NCI-H1436 treated with DMSO at 0.1 percent for 48 hours (cell line): ENCODE measurements at regions not wholly inside any gene's neighbourhood (a gene's known extent, or its start where the extent isn't known, plus 50 kb on each side); places are given as distances from the start of the nearest gene placed in this dataset.

Experiments
- DNase-seq: peaks from one replicate; lab custom pipeline; 2025; lab: John Stamatoyannopoulos, UW

GRCh38 chr12:105748806-105749600 lies 389.8 kb downstream of the NUAK1 start:
- no peak for DNase-seq

- DNase-seq = no peak
These were observed 388.7 kb downstream of the NUAK1 start for GRCh38 chr12:105750096-105750495.

- DNase-seq = no peak
These were observed 384.4 kb downstream of the NUAK1 start for GRCh38 chr12:105754313-105754712.

- DNase-seq = no peak
These were observed 381.8 kb downstream of the NUAK1 start for GRCh38 chr12:105756961-105757360.

GRCh38 chr12:105759149-105759548 lies 379.6 kb downstream of the NUAK1 start:
- DNase-seq = no peak

GRCh38 chr12:105761075-105761474 lies 377.7 kb downstream of the NUAK1 start:
- DNase-seq = no peak

GRCh38 chr12:105764216-105764835 lies 374.4 kb downstream of the NUAK1 start:
- no peak for DNase-seq

- DNase-seq = no peak
These were observed 373.4 kb downstream of the NUAK1 start for GRCh38 chr12:105765053-105766014.

GRCh38 chr12:105766029-105766428 lies 372.7 kb downstream of the NUAK1 start:
- no peak for DNase-seq

- DNase-seq = no peak
These were observed 369.3 kb downstream of the NUAK1 start for GRCh38 chr12:105769486-105769885.

GRCh38 chr12:105773471-105773870 lies 365.3 kb downstream of the NUAK1 start:
- DNase-seq = no peak

- DNase-seq = no peak
These were observed 364.7 kb downstream of the NUAK1 start for GRCh38 chr12:105774037-105774436.

GRCh38 chr12:105775343-105775742 lies 363.4 kb downstream of the NUAK1 start:
- DNase-seq = no peak

GRCh38 chr12:105783983-105784947 lies 354.5 kb downstream of the NUAK1 start:
- DNase-seq = no peak

GRCh38 chr12:105793421-105793820 lies 345.3 kb downstream of the NUAK1 start:
- no peak for DNase-seq

GRCh38 chr12:105798256-105798845 lies 340.4 kb downstream of the NUAK1 start:
- no peak for DNase-seq

- no peak for DNase-seq
These were observed 339.7 kb downstream of the NUAK1 start for GRCh38 chr12:105799103-105799502.

- no peak for DNase-seq
These were observed 337.4 kb downstream of the NUAK1 start for GRCh38 chr12:105801351-105801750.

- DNase-seq = no peak
These were observed 335.5 kb downstream of the NUAK1 start for GRCh38 chr12:105803292-105803691.

- DNase-seq = no peak
These were observed 334.0 kb downstream of the NUAK1 start for GRCh38 chr12:105804591-105805265.
